Activated CD4-positive, alpha-beta memory T cell treated with anti-CD3 and anti-CD28 coated beads, Interleukin-2, amount 10 ng/mL, durations not matched to agents 7 days and 5 days (primary cell): ENCODE measurements at regions not wholly inside any gene's neighbourhood (a gene's known extent, or its start where the extent isn't known, plus 50 kb on each side); places are given as distances from the start of the nearest gene placed in this dataset.

Experiments used
- CTCF ChIA-PET: fragments of 350-600 bp; sonication (Branson Sonifier 250); formaldehyde crosslinking; loops from one replicate; lab custom pipeline; 2021; ENCODE audit warnings: antibody characterized with exemption, inconsistent platforms; lab: Charles Lee
- POLR2A ChIA-PET: fragments of 350-600 bp; sonication (Branson Sonifier 250); formaldehyde crosslinking; loops from one replicate; lab custom pipeline; 2021; ENCODE audit warnings: antibody characterized with exemption; lab: Charles Lee
- DNase-seq: peaks from one replicate; pipeline ENCODE4 v3.0.0-alpha.2; 2020
- H3K27ac Mint-ChIP-seq: one replicate; pipeline ENCODE4 v1.8.0; 2021; ENCODE audit warnings: mild to moderate bottlenecking, mixed read lengths
- H3K27me3 Mint-ChIP-seq: one replicate; pipeline ENCODE4 v1.8.0; 2021; ENCODE audit warnings: mixed read lengths
- H3K36me3 Mint-ChIP-seq: one replicate; pipeline ENCODE4 v1.8.0; 2021; ENCODE audit warnings: low read depth, mixed read lengths
- H3K4me1 Mint-ChIP-seq: one replicate; pipeline ENCODE4 v1.8.0; 2021; ENCODE audit warnings: mixed read lengths
- H3K4me3 Mint-ChIP-seq: one replicate; pipeline ENCODE4 v1.8.0; 2021; ENCODE audit warnings: mild to moderate bottlenecking, mixed read lengths
- H3K9me3 Mint-ChIP-seq: one replicate; pipeline ENCODE4 v1.8.0; 2021; ENCODE audit warnings: mixed read lengths

DNA sequence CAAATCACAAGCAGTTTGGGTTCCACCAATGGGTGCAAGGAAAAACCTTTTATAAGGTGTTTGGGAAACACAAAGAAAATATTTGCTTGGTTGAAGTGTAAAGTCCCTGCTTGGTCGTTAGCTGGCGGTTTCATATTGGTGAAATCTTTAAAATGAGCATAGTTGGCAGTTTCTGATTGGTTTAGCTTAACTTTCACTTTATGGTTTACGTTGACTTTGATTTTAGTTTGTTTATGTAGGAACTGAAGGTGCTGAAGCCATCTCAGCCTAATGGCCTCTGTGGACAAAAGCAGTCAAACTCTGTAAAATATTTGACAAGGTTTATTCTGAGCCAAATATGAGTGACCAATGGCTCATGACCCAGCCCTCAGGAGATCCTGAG is 76.6 kb upstream of the PPM1J start:
- CTCF ChIA-PET: no interaction called here

DNA sequence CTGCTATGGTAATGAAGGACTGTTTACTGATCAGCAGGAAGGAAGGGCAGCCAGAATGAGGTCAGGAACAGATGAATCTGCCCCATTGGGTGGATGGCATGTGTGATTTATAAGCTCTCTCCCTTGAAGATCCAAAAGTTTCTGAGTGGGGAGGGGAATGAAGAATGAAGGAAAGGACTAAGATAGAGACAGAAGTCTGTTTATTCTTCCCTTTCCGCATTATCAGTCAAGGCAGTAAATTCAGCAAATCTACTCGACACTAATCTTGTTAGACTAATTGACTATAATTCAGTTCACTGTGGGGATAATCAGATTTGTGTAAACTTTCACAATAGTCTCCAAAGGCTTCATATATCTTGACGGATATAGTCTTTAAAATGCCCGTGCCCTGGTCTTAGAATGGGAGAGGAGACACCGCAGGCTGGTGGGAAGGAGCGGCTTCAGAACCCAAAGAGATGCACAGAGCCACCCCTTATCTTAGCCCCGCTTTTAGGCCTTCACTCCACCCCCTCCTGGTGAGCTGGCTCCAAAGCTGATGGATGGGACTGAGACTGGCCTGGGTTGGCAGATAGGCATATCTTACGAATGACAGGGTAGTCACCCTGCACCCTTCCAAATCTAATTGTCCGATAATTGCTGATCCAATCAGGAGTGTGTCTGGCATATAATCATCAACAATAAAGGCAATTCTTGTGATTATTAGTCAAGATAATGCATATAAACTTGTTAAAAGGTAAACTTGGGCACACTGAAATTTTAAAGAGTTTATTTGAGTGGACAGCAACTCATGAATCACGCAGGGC is 76.0 kb upstream of the PPM1J start:
- H3K27me3 Mint-ChIP-seq: peaks cover 20% of the 10 kb centered on the region
- no peak overlapping the region for H3K4me3 Mint-ChIP-seq
- no peak for DNase-seq
- no peak overlapping the region for H3K27ac Mint-ChIP-seq
- CTCF ChIA-PET: no interaction called here
- POLR2A ChIA-PET: no interaction called here
- H3K36me3 Mint-ChIP-seq: no peaks in the 10 kb centered on the region
- peaks cover 15% of the 10 kb centered on the region for H3K4me1 Mint-ChIP-seq
- no peaks in the 10 kb centered on the region for H3K9me3 Mint-ChIP-seq

More for the DNA sequence above, 76.6 kb upstream of the PPM1J start:
- Mint-ChIP-seq H3K4me3 (no peak overlapping the region), H3K9me3 (no peaks in the 10 kb centered on the region), H3K27ac (no peak overlapping the region), H3K27me3 (peaks cover 20% of the 10 kb centered on the region), H3K4me1 (peaks cover 15% of the 10 kb centered on the region), H3K36me3 (no peaks in the 10 kb centered on the region)
- POLR2A ChIA-PET: no interaction called here
- no peak for DNase-seq

DNA sequence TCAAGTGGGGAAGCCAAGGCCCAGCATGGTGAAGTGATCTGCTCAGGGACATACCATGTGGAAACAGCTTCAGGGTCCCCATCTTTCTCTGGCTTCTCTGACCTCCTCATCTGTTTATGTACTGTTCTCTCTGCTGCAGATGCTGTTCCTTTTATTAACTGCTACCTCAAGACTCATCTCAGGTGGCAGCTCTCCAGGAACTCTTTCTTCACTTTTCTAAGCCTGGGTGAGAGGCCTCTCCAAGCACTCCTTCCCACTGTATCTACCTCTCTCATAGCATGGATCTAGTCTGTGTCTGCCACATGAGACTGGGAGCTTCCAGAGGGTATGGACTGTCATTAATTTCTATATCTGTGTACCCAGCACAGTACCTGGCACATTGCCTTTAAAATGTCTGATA is 73.4 kb upstream of the PPM1J start:
- ChIA-PET POLR2A (no interaction called here), CTCF (interaction anchor here (1.0 kb wide), 1 partner anchor 15 kb away, joined by 3 read pairs; no protein-coding TSS in a partner anchor)
- H3K4me3 Mint-ChIP-seq: no peak overlapping the region
- H3K36me3 Mint-ChIP-seq: no peaks in the 10 kb centered on the region
- no peaks in the 10 kb centered on the region for H3K9me3 Mint-ChIP-seq
- H3K27ac Mint-ChIP-seq: no peak overlapping the region
- no peak for DNase-seq
- peaks cover 20% of the 10 kb centered on the region for H3K27me3 Mint-ChIP-seq
- H3K4me1 Mint-ChIP-seq: no peaks in the 10 kb centered on the region

DNA sequence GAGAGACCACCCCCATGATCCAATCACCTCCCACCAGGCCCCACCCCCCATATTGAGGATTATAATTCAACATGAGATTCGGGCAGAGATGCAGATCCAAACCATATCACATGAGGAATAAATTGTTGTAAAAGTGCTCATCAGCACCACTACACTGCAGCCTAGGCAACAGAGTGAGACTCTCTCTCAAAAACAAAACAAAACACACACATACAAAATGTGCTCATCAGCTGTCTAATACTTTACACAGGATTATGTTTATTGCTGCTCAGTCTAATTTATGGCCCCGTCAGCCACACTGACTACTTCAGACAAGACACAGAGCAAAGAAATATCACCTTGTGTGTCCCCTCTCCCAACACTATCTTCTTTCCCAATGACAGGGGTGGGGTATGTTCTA is 72.9 kb upstream of the PPM1J start:
- H3K27me3 Mint-ChIP-seq: peaks cover 22% of the 10 kb centered on the region

DNA sequence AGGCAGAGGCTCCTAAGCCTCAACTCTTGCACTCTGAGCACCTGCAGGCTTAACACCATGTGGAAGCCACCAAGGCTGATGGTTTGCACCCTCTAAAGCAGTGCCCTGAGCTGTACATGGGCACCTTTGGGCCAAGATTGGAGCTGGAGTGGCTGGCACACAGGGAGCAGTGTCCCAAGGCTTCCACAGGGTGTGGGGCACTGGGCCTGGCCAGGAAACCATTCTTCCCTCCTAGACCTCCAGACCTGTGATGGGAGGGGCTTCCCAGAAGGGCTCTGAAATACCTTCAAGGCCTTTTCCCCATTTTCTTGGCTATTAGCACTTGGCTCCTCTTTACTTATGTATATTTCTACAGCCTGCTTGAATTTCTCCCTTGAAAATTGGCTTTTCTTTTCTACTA is 67.9 kb upstream of the PPM1J start:
- peaks cover 24% of the 10 kb centered on the region for H3K27me3 Mint-ChIP-seq
- no peak overlapping the region for H3K27ac Mint-ChIP-seq
- no peak overlapping the region for H3K4me3 Mint-ChIP-seq
- no peaks in the 10 kb centered on the region for H3K4me1 Mint-ChIP-seq
- no peaks in the 10 kb centered on the region for H3K36me3 Mint-ChIP-seq
- POLR2A ChIA-PET: no interaction called here
- CTCF ChIA-PET: no interaction called here
- peaks cover 3% of the 10 kb centered on the region for H3K9me3 Mint-ChIP-seq
- no peak for DNase-seq

More for the DNA sequence above, 72.9 kb upstream of the PPM1J start:
- no peaks in the 10 kb centered on the region for H3K36me3 Mint-ChIP-seq
- no peak overlapping the region for H3K4me3 Mint-ChIP-seq
- H3K27ac Mint-ChIP-seq: no peak overlapping the region
- DNase-seq: no peak
- ChIA-PET CTCF (no interaction called here), POLR2A (no interaction called here)
- H3K4me1 Mint-ChIP-seq: no peaks in the 10 kb centered on the region
- H3K9me3 Mint-ChIP-seq: no peaks in the 10 kb centered on the region

DNA sequence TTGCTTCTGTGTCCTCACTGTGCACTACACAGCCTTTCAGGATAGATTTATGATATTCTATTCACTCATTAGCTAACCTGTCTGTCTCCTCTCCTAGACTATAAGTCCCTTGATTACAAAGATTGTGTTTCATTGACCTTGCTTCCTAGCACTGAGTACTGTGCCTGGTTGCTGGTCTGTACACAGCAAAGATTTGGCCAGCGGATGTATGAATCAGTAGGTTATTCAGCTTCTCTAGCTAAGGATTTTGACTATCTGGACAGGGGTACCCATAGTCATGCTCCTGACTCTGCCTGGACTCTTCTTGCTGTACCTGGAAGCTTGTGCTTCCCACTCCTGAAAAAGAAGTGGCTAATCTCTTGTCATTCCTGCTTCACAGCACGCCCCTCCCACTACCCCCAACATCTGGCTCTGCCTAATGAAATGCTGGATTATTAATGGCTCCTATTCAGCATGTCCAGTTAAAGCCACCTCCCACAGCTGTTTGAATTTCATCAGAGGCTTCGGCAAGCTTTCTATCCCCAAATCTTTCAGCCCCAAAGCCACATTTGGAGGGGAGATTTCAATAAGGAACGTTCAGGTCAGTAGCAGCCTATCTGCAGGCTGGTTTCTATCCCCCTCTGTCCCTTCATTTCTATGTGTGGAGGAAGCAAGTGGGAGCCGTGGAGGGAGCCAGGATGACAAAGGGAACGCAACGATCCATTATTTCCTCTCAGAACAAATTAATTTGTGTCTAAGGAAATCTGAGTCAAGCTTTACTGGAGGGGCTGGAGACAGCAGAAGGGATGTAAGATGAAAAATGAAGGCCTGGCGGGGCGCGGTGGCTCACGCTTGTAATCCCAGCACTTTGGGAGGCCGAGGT is 64.8 kb upstream of the PPM1J start:
- POLR2A ChIA-PET: no interaction called here
- no peaks in the 10 kb centered on the region for H3K36me3 Mint-ChIP-seq
- no peak overlapping the region for H3K27ac Mint-ChIP-seq
- H3K4me3 Mint-ChIP-seq: no peak overlapping the region
- DNase-seq: no peak
- peaks cover 3% of the 10 kb centered on the region for H3K9me3 Mint-ChIP-seq
- H3K27me3 Mint-ChIP-seq: peaks cover 22% of the 10 kb centered on the region
- CTCF ChIA-PET: no interaction called here
- no peaks in the 10 kb centered on the region for H3K4me1 Mint-ChIP-seq

DNA sequence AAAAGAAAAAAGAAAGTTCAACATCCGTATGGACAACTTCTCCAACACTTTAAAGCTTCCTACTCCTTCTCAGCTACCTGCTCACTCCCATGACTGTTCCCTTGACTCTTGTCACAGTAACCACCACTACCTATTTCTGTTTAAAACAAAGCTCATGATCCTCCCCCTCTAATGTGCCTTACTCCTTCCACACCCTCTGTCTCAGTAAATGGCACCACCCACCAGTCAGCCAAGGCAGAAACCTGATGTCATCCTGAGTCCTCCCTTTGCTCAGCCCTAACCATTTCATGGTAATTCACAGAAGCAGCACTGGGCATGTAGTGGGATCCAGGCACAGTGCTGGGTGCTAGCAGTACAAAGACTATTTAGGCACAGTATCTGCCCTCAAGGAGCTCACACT is 63.0 kb upstream of the PPM1J start:
- Mint-ChIP-seq H3K9me3 (peaks cover 3% of the 10 kb centered on the region), H3K36me3 (no peaks in the 10 kb centered on the region), H3K27ac (no peak overlapping the region), H3K4me3 (no peak overlapping the region), H3K4me1 (no peaks in the 10 kb centered on the region), H3K27me3 (peaks cover 20% of the 10 kb centered on the region)
- ChIA-PET CTCF (interaction anchor here (0.5 kb wide), 1 partner anchor 387 kb away, joined by 3 read pairs; no protein-coding TSS in a partner anchor), POLR2A (no interaction called here)
- DNase-seq: no peak

DNA sequence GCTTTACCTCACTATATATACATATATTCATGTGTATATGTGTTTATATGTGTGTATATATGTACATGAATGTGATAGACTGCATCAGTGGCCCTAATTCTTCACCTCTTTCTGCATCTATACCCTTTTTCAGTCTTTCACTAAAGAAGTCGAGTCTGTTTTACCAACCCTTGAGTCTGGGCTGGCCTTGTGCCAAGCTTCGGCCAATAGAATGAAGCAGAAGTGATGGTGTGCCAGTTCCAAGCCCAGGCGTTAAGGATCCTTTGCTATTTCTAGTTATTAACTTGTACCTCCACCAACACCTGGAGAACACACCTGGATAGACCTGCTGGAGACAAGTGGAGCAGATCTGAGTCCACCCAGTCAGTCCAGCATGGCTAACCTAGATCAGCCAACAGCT is 61.6 kb upstream of the PPM1J start:
- H3K27ac Mint-ChIP-seq: no peak overlapping the region
- H3K9me3 Mint-ChIP-seq: no peaks in the 10 kb centered on the region
- no peaks in the 10 kb centered on the region for H3K36me3 Mint-ChIP-seq
- DNase-seq: no peak
- no peak overlapping the region for H3K4me3 Mint-ChIP-seq
- ChIA-PET CTCF (no interaction called here), POLR2A (no interaction called here)
- no peaks in the 10 kb centered on the region for H3K4me1 Mint-ChIP-seq
- peaks cover 22% of the 10 kb centered on the region for H3K27me3 Mint-ChIP-seq

DNA sequence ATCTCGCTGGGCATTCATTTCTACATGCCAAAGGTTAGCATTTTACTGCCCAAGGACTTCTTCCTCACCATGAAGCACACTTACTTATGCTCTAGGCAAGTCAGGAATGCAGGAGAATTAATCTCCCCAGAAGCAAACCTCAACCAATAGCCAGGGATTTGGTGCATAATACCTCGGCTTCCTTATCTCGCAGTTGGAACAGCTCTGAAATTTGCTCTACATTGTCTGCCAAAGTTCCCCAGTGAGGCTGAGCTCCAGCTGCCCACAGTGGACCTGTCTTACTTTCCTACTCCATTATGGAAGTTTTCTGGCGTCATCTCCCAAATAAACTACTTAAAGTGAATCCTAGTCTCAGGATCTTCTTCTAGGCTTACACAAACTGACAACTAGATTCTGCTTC is 57.6 kb upstream of the PPM1J start:
- POLR2A ChIA-PET: no interaction called here
- H3K4me1 Mint-ChIP-seq: peaks cover 7% of the 10 kb centered on the region
- CTCF ChIA-PET: no interaction called here
- H3K36me3 Mint-ChIP-seq: no peaks in the 10 kb centered on the region
- H3K9me3 Mint-ChIP-seq: no peaks in the 10 kb centered on the region
- no peak overlapping the region for H3K27ac Mint-ChIP-seq
- H3K27me3 Mint-ChIP-seq: peaks cover 33% of the 10 kb centered on the region
- H3K4me3 Mint-ChIP-seq: no peak overlapping the region
- no peak for DNase-seq

DNA sequence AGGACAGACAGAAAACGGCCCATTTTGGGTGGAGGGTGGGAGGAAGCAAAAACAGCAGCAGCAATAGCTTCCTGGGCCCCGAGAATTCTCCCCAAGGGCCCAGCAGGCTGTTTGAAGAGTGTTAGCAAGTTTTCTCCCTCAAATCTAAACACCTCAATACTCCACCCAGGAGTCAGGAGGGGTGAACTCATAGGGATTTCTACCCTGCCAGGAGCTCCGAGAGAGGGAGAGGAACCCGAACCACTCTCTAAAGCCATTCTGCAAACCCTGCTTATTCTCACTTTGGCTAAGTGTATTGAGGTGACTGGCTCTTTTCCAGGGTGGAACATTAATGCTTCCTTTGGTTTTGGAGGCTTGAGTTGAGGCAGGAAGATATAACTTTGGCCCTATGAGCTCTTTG is 55.6 kb upstream of the PPM1J start:
- Mint-ChIP-seq H3K4me3 (no peak overlapping the region), H3K9me3 (no peaks in the 10 kb centered on the region), H3K36me3 (no peaks in the 10 kb centered on the region), H3K27me3 (peaks cover 44% of the 10 kb centered on the region), H3K27ac (no peak overlapping the region), H3K4me1 (peaks cover 7% of the 10 kb centered on the region)
- no peak for DNase-seq
- CTCF ChIA-PET: no interaction called here
- POLR2A ChIA-PET: interaction anchor here (0.6 kb wide), 1 partner anchor 277 kb away, joined by 4 read pairs; no protein-coding TSS in a partner anchor

DNA sequence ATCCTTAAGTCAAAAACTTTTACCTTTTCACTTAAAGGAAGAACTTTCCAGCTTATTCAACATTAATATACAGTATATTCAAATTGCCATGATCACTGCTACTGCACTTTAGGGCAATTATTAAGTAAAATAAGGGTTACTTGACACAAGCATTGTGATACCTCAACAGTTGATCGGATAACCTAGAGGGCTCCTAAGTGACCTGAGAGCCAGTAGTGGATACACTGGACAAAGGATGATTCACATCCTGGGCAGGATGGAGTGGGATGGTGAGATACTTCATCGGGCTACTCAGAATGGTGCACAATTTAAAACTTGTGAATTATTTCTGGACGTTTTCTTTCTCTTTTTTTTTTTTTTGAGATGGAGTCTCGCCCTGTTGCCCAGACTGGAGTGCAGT is 54.5 kb upstream of the PPM1J start:
- ChIA-PET CTCF (no interaction called here), POLR2A (no interaction called here)
- DNase-seq: no peak
- Mint-ChIP-seq H3K4me1 (peaks cover 7% of the 10 kb centered on the region), H3K27me3 (peaks cover 45% of the 10 kb centered on the region), H3K9me3 (no peaks in the 10 kb centered on the region), H3K27ac (no peak overlapping the region), H3K4me3 (no peak overlapping the region), H3K36me3 (no peaks in the 10 kb centered on the region)

DNA sequence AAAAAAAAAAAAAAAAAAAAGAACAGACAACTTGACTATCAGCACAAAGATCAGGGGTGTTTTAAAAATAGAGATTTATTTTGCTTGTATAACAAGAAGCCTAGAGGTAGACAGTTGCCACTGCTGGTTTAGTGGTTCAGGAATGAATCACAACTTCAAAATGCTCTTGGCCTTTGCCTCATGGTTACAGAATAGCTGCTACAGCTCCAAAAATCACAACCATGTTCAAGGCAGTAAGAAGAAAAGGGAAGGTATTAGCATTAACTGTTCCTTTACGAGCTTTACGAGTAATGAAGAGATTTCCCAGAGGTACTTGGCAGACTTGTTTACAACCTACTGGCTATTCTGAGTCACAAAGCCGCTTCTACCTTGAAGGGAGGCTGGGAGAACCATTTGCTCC is 52.5 kb upstream of the PPM1J start:
- Mint-ChIP-seq H3K27me3 (peaks cover 50% of the 10 kb centered on the region), H3K4me3 (no peak overlapping the region), H3K4me1 (peaks cover 7% of the 10 kb centered on the region), H3K27ac (no peak overlapping the region), H3K36me3 (no peaks in the 10 kb centered on the region), H3K9me3 (no peaks in the 10 kb centered on the region)
- POLR2A ChIA-PET: no interaction called here
- CTCF ChIA-PET: no interaction called here
- no peak for DNase-seq
